Activated naive CD8-positive, alpha-beta T cell treated with anti-CD3 and anti-CD28 coated beads, Interleukin-2, amount 50 U/mL, for 24 hours (primary cell): ENCODE measurements at regions not wholly inside any gene's neighbourhood (a gene's known extent, or its start where the extent isn't known, plus 50 kb on each side); places are given as distances from the start of the nearest gene placed in this dataset.
"Not testable (repeated sequence)": the region's sequence is repeated elsewhere in the genome, so short reads cannot be mapped to it uniquely, and the experiment has no call there.

Experiments used
- ATAC-seq: fragments of 150-1000 bp; cut with Tn5 transposase; one replicate; pipeline ENCODE4 v1.10.0; 2021
- DNase-seq: peaks from one replicate; pipeline ENCODE4 v3.0.0; 2021
- H3K27ac Mint-ChIP-seq: one replicate; pipeline ENCODE4 v1.8.0; 2021; ENCODE audit warnings: mild to moderate bottlenecking, mixed read lengths
- H3K27me3 Mint-ChIP-seq: one replicate; pipeline ENCODE4 v1.8.0; 2021; ENCODE audit warnings: mixed read lengths
- H3K36me3 Mint-ChIP-seq: one replicate; pipeline ENCODE4 v1.8.0; 2021; ENCODE audit warnings: low read depth, mixed read lengths
- H3K4me1 Mint-ChIP-seq: one replicate; pipeline ENCODE4 v1.8.0; 2021; ENCODE audit warnings: mixed read lengths
- H3K4me3 Mint-ChIP-seq: one replicate; pipeline ENCODE4 v1.8.0; 2021; ENCODE audit warnings: mild to moderate bottlenecking, moderate library complexity, mixed read lengths
- H3K9me3 Mint-ChIP-seq: one replicate; pipeline ENCODE4 v1.8.0; 2021; ENCODE audit warnings: mixed read lengths

DNA sequence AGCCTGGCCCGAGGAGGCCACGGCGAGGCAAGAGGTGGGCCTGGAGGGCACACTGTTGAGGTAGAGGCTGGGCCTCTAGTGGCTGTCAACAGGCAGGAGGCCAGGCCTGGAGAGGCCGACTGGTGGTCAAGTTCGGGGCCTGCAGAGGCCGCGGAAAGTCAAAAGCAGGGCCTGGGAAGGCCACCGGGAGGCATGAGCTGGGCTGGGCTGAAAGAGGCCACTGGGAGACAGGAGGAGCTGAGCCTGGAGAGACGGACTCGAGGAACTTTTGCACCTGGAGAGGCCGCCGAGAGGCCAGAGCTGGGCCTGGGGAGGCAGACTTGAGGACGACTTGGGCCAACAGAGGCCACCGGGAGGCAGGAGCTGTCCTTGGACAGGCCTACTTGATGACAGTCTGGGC lies 321.2 kb downstream of the ZNF479 start:
- no peaks in the 10 kb centered on the region for H3K36me3 Mint-ChIP-seq
- H3K9me3 Mint-ChIP-seq: no peaks in the 10 kb centered on the region
- no peaks in the 10 kb centered on the region for H3K4me1 Mint-ChIP-seq
- H3K4me3 Mint-ChIP-seq: no peak overlapping the region
- ATAC-seq: no peak
- H3K27me3 Mint-ChIP-seq: no peaks in the 10 kb centered on the region
- H3K27ac Mint-ChIP-seq: no peak overlapping the region
- no peak for DNase-seq

DNA sequence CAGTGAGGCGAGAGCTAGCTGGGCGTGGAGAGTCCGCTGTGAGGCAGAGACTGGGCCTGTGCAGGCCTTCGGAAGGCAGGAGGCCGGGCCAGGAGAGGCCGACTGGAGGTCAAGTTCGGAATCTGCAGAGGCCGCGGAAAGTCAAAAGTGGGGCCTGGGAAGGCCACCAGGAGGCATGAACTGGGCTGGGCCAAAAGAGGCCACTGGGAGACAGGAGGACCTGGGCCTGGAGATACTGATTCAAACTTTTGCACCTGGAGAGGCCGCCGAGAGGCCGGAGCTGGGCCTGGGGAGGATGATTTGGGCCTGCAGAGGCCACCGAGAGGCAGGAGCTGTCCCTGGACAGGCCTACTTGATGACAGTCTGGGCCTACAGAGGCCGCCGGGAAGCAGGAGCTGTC lies 321.8 kb downstream of the ZNF479 start:
- Mint-ChIP-seq H3K27me3 (no peaks in the 10 kb centered on the region), H3K27ac (no peak overlapping the region), H3K36me3 (no peaks in the 10 kb centered on the region), H3K4me1 (no peaks in the 10 kb centered on the region), H3K9me3 (no peaks in the 10 kb centered on the region), H3K4me3 (no peak overlapping the region)
- no peak for ATAC-seq
- DNase-seq: no peak

DNA sequence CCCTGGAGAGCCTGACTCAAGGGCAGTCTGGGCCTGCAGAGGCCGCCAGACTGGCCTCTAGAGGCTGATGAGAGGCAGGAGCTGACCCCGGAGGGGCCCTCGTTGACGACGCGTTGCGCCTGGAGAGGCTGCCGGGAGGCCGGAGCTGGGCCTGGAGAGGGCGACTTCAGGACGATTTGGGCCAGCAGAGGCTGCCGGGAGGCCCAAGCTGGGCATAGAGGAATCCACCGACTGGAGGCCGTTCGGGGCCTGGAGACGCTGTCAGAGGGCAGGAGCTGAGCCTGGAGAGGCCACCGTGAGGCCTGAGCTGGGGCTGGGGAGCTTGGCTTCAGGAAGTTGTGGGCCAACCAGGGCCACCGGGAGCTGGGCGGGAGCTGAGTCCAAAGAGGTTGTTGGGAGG lies 322.5 kb downstream of the ZNF479 start:
- H3K9me3 Mint-ChIP-seq, H3K27ac Mint-ChIP-seq, H3K27me3 Mint-ChIP-seq, H3K4me3 Mint-ChIP-seq, H3K36me3 Mint-ChIP-seq, H3K4me1 Mint-ChIP-seq, ATAC-seq, DNase-seq: not testable (repeated sequence)

DNA sequence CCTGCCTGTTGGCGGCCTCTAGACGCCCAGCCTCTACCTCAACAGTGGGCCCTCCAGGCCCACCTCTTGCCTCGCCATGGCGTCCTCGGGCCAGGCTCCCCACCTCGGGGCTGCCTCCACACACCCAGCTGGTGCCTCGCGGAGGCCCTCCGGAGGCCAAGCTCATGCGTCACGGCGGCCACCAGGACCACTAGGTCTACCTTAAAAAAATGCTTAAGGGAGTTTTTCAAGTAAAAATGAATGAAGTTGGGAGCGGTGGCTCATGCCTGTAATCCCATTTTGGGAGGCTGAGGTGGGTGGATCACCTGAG lies 327.5 kb downstream of the ZNF479 start:
- not testable (repeated sequence) for H3K4me3 Mint-ChIP-seq, H3K4me1 Mint-ChIP-seq, H3K27ac Mint-ChIP-seq, H3K9me3 Mint-ChIP-seq, DNase-seq, H3K27me3 Mint-ChIP-seq, H3K36me3 Mint-ChIP-seq
- peak; percentile 24 for ATAC-seq

- not testable (repeated sequence) for H3K27me3 Mint-ChIP-seq, H3K9me3 Mint-ChIP-seq, ATAC-seq, DNase-seq, H3K27ac Mint-ChIP-seq, H3K4me1 Mint-ChIP-seq, H3K36me3 Mint-ChIP-seq, H3K4me3 Mint-ChIP-seq
Measured at GRCh38 chr7:56803965-56804754, 328.1 kb downstream of the ZNF479 start.

DNA sequence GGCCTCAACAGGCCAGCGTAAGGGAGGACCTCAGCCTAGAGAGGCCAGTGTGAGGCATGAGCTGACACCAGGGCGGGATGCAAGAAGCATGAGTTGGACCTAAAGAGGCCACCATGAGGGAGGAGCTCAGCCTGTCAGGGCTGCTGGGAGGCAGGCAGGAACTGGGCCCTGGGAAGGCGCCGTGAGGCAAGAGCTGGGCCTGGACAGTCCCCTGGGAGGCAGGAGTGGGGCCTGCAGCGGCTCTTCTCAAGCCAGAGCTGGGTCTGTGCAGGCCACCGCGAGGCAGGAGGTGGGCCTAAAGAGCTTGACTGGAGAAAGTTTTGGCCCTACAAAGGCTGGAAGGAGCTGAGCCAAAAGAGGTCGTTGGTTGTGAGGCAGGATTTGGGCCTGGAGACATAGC lies 328.9 kb downstream of the ZNF479 start:
- H3K27me3 Mint-ChIP-seq, H3K9me3 Mint-ChIP-seq, DNase-seq, ATAC-seq, H3K36me3 Mint-ChIP-seq, H3K4me1 Mint-ChIP-seq, H3K27ac Mint-ChIP-seq, H3K4me3 Mint-ChIP-seq: not testable (repeated sequence)

DNA sequence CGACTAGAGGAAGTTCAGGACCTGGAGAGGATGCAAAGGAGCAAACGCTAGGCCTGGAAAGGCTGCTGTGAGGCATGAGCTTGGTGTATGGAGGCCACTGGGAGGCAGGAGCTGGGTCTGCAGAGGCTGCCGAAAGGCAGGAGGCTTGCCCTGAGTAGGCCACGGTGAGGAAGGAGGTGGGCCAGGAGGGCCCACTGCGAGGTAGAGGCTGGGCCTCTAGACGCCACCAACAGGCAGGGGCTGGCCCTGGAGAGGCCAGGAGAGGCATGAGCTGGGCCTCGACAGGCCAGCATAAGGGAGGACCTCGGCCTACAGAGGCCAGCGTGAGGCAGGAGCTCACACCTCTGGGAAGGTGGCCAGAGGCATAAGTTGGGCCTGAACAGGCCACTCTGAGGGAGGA lies 330.0 kb downstream of the ZNF479 start:
- not testable (repeated sequence) for H3K4me1 Mint-ChIP-seq, H3K27me3 Mint-ChIP-seq, ATAC-seq, H3K36me3 Mint-ChIP-seq, H3K4me3 Mint-ChIP-seq, H3K27ac Mint-ChIP-seq, DNase-seq, H3K9me3 Mint-ChIP-seq

GRCh38 chr7:56801774-56802173 lies 330.5 kb downstream of the ZNF479 start:
- H3K27ac Mint-ChIP-seq, DNase-seq, H3K9me3 Mint-ChIP-seq, H3K4me1 Mint-ChIP-seq, ATAC-seq, H3K4me3 Mint-ChIP-seq, H3K27me3 Mint-ChIP-seq, H3K36me3 Mint-ChIP-seq: not testable (repeated sequence)

- H3K27ac Mint-ChIP-seq: not testable (repeated sequence)
Measured at GRCh38 chr7:56798876-56799275, 333.4 kb downstream of the ZNF479 start.

DNA sequence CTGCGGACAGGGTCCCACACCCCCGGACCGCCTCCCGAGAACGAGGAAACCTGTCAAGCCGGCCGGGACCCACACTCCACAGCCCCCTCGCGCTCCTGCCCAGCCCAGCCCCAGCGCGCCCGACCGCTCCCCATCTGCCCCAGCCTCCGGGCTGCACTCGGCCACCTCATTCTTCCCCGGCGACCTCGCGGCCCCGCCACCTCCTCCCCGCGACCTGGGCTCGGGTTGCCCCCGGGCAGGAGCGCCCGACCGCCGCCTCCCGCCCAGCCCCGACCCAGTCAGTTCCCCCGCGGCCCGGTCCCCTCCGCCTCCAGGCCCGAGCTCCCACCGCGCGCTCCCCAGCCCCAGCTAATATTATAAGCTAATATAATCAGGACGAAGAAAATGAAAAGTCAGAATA lies 344.8 kb downstream of the ZNF479 start:
- ATAC-seq, H3K27ac Mint-ChIP-seq: not testable (repeated sequence)

More at GRCh38 chr7:56798876-56799275, 333.4 kb downstream of the ZNF479 start:
- H3K36me3 Mint-ChIP-seq, H3K9me3 Mint-ChIP-seq, H3K27me3 Mint-ChIP-seq, ATAC-seq, DNase-seq, H3K4me3 Mint-ChIP-seq, H3K4me1 Mint-ChIP-seq: not testable (repeated sequence)

More for the DNA sequence above, 344.8 kb downstream of the ZNF479 start:
- not testable (repeated sequence) for H3K4me1 Mint-ChIP-seq, H3K27me3 Mint-ChIP-seq, H3K36me3 Mint-ChIP-seq, DNase-seq, H3K9me3 Mint-ChIP-seq, H3K4me3 Mint-ChIP-seq
